ENCODE measurements at regions not wholly inside any gene's neighbourhood (a gene's known extent, or its start where the extent isn't known, plus 50 kb on each side); places are given as distances from the start of the nearest gene placed in this dataset.

DNA sequence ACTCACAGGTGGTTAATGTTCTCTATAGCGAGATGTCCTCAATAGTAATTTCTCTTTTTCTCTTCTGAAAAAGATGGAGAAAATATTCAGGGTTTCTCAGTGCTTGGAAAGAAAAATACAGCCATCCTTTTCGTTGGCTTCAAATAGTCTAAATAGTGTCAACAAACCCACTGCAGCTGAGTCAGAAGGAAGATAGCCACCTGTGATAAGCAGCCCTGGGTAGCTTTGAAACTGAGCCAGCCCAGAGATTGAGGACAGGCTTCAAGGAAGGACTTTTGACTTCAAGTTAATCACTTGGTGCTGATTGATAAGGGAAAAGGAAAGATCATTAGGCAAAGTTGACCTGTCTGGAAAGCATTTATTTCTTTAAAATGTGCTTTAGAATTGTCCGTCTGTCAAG is 78.7 kb upstream of the TYRP1 start:
- TF ChIP-seq FOXP2 (optimal IDR thresholded peaks at IDR 0.05; ENCODE audit: borderline replicate concordance, extremely low read depth, extremely low read length, insufficient read depth): no peak
- TF ChIP-seq, protein P1, sequence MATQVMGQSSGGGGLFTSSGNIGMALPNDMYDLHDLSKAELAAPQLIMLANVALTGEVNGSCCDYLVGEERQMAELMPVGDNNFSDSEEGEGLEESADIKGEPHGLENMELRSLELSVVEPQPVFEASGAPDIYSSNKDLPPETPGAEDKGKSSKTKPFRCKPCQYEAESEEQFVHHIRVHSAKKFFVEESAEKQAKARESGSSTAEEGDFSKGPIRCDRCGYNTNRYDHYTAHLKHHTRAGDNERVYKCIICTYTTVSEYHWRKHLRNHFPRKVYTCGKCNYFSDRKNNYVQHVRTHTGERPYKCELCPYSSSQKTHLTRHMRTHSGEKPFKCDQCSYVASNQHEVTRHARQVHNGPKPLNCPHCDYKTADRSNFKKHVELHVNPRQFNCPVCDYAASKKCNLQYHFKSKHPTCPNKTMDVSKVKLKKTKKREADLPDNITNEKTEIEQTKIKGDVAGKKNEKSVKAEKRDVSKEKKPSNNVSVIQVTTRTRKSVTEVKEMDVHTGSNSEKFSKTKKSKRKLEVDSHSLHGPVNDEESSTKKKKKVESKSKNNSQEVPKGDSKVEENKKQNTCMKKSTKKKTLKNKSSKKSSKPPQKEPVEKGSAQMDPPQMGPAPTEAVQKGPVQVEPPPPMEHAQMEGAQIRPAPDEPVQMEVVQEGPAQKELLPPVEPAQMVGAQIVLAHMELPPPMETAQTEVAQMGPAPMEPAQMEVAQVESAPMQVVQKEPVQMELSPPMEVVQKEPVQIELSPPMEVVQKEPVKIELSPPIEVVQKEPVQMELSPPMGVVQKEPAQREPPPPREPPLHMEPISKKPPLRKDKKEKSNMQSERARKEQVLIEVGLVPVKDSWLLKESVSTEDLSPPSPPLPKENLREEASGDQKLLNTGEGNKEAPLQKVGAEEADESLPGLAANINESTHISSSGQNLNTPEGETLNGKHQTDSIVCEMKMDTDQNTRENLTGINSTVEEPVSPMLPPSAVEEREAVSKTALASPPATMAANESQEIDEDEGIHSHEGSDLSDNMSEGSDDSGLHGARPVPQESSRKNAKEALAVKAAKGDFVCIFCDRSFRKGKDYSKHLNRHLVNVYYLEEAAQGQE (IDR thresholded peaks at IDR 0.05; ENCODE audit: insufficient read depth in 1 of 2, low read depth in 2 of 2, low read length in 2 of 2): no peak
- no peak for TF ChIP-seq TAF1 (IDR thresholded peaks at IDR 0.05; ENCODE audit: borderline replicate concordance, insufficient read depth, low read length)

DNA sequence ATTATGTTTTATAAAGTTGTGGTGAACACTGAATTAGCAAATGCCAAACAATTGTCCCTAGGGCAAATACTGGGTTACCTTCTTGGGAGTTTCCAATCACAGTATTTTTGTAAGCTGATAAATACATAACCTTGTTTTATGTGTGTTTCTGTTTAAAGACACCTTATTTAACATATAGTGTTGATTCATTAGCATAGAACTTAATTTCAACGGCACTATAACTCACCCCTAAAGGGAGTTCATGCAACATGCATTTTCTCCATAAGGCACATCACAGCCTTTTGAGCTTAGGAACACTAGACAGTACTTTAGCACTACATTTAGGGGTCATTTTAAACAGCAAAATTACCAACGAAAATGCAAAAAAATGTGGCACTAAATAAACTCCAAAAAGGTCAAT is 74.2 kb upstream of the TYRP1 start:
- TF ChIP-seq POLR2AphosphoS5 (IDR thresholded peaks at IDR 0.05; ENCODE audit: low read depth, low read length) (no peak), SIN3A (IDR thresholded peaks at IDR 0.05; ENCODE audit: borderline replicate concordance, insufficient read depth, low read length) (no peak), TAF1 (IDR thresholded peaks at IDR 0.05; ENCODE audit: borderline replicate concordance, insufficient read depth, low read length) (no peak), FOXP2 (optimal IDR thresholded peaks at IDR 0.05; ENCODE audit: borderline replicate concordance, extremely low read depth, extremely low read length, insufficient read depth) (no peak)
- TF ChIP-seq, protein P1 (IDR thresholded peaks at IDR 0.05; ENCODE audit: insufficient read depth in 1 of 2, low read depth in 2 of 2, low read length in 2 of 2): no peak

DNA sequence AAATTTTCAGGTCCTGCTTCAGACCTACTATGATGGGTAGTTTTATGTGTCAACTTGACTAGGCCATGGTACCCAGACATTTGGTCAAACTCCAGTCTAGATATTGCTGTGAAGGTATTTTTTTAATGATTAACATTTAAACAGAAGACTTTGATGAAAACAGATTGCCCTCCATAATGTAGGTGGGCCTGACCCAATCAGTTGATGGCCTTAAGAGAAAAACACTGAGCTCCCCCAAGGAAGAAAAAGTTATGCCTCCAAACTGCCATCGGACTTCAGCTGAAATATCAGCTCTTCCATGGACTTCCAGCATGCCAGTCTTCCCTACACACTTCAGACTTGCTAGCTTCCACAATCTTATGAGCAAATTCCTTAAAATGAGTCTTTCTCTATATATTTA is 67.3 kb upstream of the TYRP1 start:
- TF ChIP-seq, protein P1 (IDR thresholded peaks at IDR 0.05; ENCODE audit: insufficient read depth in 1 of 2, low read depth in 2 of 2, low read length in 2 of 2): no peak
- no peak for TF ChIP-seq FOXP2 (optimal IDR thresholded peaks at IDR 0.05; ENCODE audit: borderline replicate concordance, extremely low read depth, extremely low read length, insufficient read depth)
- no peak for TF ChIP-seq POLR2AphosphoS5 (IDR thresholded peaks at IDR 0.05; ENCODE audit: low read depth, low read length)
- TF ChIP-seq TAF1 (IDR thresholded peaks at IDR 0.05; ENCODE audit: borderline replicate concordance, insufficient read depth, low read length): no peak
- TF ChIP-seq SIN3A (IDR thresholded peaks at IDR 0.05; ENCODE audit: borderline replicate concordance, insufficient read depth, low read length): no peak

DNA sequence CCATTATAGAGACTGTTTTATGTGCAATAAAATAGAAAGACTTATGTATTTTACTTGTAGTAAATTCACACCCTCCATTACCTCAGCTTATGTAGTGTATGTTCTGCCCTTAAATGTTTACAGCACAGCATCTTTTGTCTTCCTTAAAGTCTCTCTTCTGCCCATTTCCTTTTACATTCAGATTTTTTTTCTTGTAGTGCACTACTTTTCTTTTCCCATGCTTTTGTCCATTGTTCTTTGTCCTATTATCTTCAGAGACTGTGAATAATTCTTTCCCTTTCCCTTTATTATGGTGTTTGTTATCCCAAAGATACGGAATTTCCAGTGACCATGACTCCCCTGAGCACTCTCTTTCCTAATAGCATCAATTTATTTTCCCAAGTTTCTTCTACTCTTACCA is 66.1 kb upstream of the TYRP1 start:
- TF ChIP-seq FOXP2 (optimal IDR thresholded peaks at IDR 0.05; ENCODE audit: borderline replicate concordance, extremely low read depth, extremely low read length, insufficient read depth): no peak
- TF ChIP-seq TAF1 (IDR thresholded peaks at IDR 0.05; ENCODE audit: borderline replicate concordance, insufficient read depth, low read length): no peak
- TF ChIP-seq, protein P1 (IDR thresholded peaks at IDR 0.05; ENCODE audit: insufficient read depth in 1 of 2, low read depth in 2 of 2, low read length in 2 of 2): no peak
- no peak for TF ChIP-seq SIN3A (IDR thresholded peaks at IDR 0.05; ENCODE audit: borderline replicate concordance, insufficient read depth, low read length)
- TF ChIP-seq POLR2AphosphoS5 (IDR thresholded peaks at IDR 0.05; ENCODE audit: low read depth, low read length): no peak

DNA sequence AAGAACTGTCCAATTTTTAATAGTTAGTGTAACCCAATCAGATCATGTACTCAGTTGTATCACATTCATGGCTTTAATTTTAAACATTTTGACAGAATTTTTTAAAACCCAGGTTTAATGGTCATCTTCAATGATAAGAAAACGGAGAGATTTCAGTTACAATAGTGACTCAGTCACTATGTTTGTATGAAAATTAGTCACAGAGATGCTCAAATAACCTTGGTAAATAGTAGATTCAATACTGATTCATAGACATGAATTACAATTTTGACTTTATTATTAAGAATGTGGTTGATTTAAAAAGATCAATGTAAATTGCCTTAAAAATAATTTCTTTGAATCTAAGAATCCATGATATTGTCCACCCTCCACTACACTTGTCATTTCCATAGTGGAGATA is 64.6 kb upstream of the TYRP1 start:
- TF ChIP-seq TAF1 (IDR thresholded peaks at IDR 0.05; ENCODE audit: borderline replicate concordance, insufficient read depth, low read length) (no peak), POLR2AphosphoS5 (IDR thresholded peaks at IDR 0.05; ENCODE audit: low read depth, low read length) (no peak)
- TF ChIP-seq, protein P1 (IDR thresholded peaks at IDR 0.05; ENCODE audit: insufficient read depth in 1 of 2, low read depth in 2 of 2, low read length in 2 of 2): no peak

Measured in PFSK-1 (cell line).